ENCODE measurements at regions not wholly inside any gene's neighbourhood (a gene's known extent, or its start where the extent isn't known, plus 50 kb on each side); places are given as distances from the start of the nearest gene placed in this dataset.
"Not testable (repeated sequence)": the region's sequence is repeated elsewhere in the genome, so short reads cannot be mapped to it uniquely, and the experiment has no call there.

GRCh38 chr15:95021816-95022215 is 790.5 kb downstream of the MCTP2 start:
- H3K27ac ChIP-seq: no peak overlapping the region

GRCh38 chr15:95024351-95024750 is 793.0 kb downstream of the MCTP2 start:
- peak; percentile 55 for TF ChIP-seq CTCF (IDR thresholded peaks at IDR 0.05)
- TF ChIP-seq ZFX (IDR thresholded peaks at IDR 0.05; ENCODE audit: borderline replicate concordance): no peak
- H3K27ac ChIP-seq: no peak overlapping the region

More at GRCh38 chr15:95021816-95022215, 790.5 kb downstream of the MCTP2 start:
- TF ChIP-seq CTCF (IDR thresholded peaks at IDR 0.05) (no peak), ZFX (IDR thresholded peaks at IDR 0.05; ENCODE audit: borderline replicate concordance) (no peak)

- peak; percentile 43 for TF ChIP-seq CTCF (IDR thresholded peaks at IDR 0.05)
- TF ChIP-seq ZFX (IDR thresholded peaks at IDR 0.05; ENCODE audit: borderline replicate concordance): no peak
- H3K27ac ChIP-seq: no peak overlapping the region
Measured at GRCh38 chr15:95025924-95026728, 794.8 kb downstream of the MCTP2 start.

GRCh38 chr15:95027981-95028380 is 796.6 kb downstream of the MCTP2 start:
- TF ChIP-seq CTCF (IDR thresholded peaks at IDR 0.05) (no peak), ZFX (IDR thresholded peaks at IDR 0.05; ENCODE audit: borderline replicate concordance) (no peak)
- no peak overlapping the region for H3K27ac ChIP-seq

GRCh38 chr15:95032156-95032555 is 800.8 kb downstream of the MCTP2 start:
- H3K27ac ChIP-seq: no peak overlapping the region
- TF ChIP-seq CTCF (IDR thresholded peaks at IDR 0.05): no peak
- TF ChIP-seq ZFX (IDR thresholded peaks at IDR 0.05; ENCODE audit: borderline replicate concordance): no peak

- TF ChIP-seq ZFX (IDR thresholded peaks at IDR 0.05; ENCODE audit: borderline replicate concordance) (no peak), CTCF (IDR thresholded peaks at IDR 0.05) (no peak)
- no peak overlapping the region for H3K27ac ChIP-seq
Measured at GRCh38 chr15:95035106-95035505, 803.7 kb downstream of the MCTP2 start.

- TF ChIP-seq ZFX (IDR thresholded peaks at IDR 0.05; ENCODE audit: borderline replicate concordance): no peak
- no peak for TF ChIP-seq CTCF (IDR thresholded peaks at IDR 0.05)
- no peak overlapping the region for H3K27ac ChIP-seq
Measured at GRCh38 chr15:95041297-95041696, 809.9 kb downstream of the MCTP2 start.

- not testable (repeated sequence) for H3K27ac ChIP-seq
Measured at GRCh38 chr15:95043236-95043932, 812.0 kb downstream of the MCTP2 start.

All from 22Rv1 (cell line).